HCT116 (cell line): ENCODE measurements at regions not wholly inside any gene's neighbourhood (a gene's known extent, or its start where the extent isn't known, plus 50 kb on each side); places are given as distances from the start of the nearest gene placed in this dataset.

ENCODE experiments used
- ATAC-seq: fragments of 200-7000 bp; cut with Tn5 transposase; 2 replicates; pipeline ENCODE4 v1.9.1; 2020; ENCODE audit warnings: mild to moderate bottlenecking, moderate library complexity
- BruUV-seq: library from RNA; stranded (reverse); fragments of 400-500 nt; replicated peaks from 2 replicates; lab custom pipeline; 2021; lab: Mats Ljungman, UMichigan
- CTCF ChIA-PET: fragments of 300-600 bp; sonication (Branson Sonifier 250); formaldehyde crosslinking; loops from one replicate; lab custom pipeline; 2021; ENCODE audit warnings: antibody characterized with exemption; lab: Charles Lee
- POLR2A ChIA-PET: fragments of 300-600, 350-600 bp; sonication (Branson Sonifier 250); formaldehyde crosslinking; loops from one replicate; lab custom pipeline; 2021; ENCODE audit warnings: antibody characterized with exemption; lab: Charles Lee
- RAD21 ChIA-PET, 2 experiments: fragments of 300-600 bp; sonication (Branson Sonifier 250); formaldehyde crosslinking; loops; one replicate each; lab custom pipeline; 2023; ENCODE audit warnings: low total read pairs in 2 of 2; ENCODE audit not compliant: uncharacterized antibody in 2 of 2, unreplicated experiment in 2 of 2, low non-redundant PET in 1 of 2; lab: Charles Lee
- DNase-seq: peaks from one replicate; pipeline ENCODE4 v3.0.0-alpha.2; 2010; ENCODE audit warnings: low read depth, low spot score
- H2AFZ ChIP-seq: fragments of 200-600 bp; shearing (Covaris generic), sonication (generic); 2 replicates; pipeline ENCODE4 v1.6.1; 2017; ENCODE audit warnings: low read depth, mixed run types, mixed read lengths, antibody characterized with exemption, low read length; ENCODE audit not compliant: poor library complexity, severe bottlenecking
- H3K27ac ChIP-seq: 2 replicates; pipeline ENCODE4 v1.5.1; 2012; ENCODE audit warnings: low read depth, low read length
- H3K27me3 ChIP-seq: fragments of 200-600 bp; sonication (generic); 2 replicates; pipeline ENCODE4 v1.6.1; 2016; ENCODE audit warnings: mixed run types, low read length, mixed read lengths; ENCODE audit not compliant: insufficient read depth
- H3K36me3 ChIP-seq, 2 experiments: fragments of 200-500 bp in 1 of 2; fragments of 200-600 bp in 1 of 2; sonication (Bioruptor generic) in 1 of 2; sonication (generic) in 1 of 2; 2 replicates each; pipeline versions ENCODE4 v1.5.1 to v1.6.1; 2014 to 2016; ENCODE audit warnings: low read length in 2 of 2, inconsistent platforms in 1 of 2, mixed read lengths in 1 of 2, mixed run types in 1 of 2; ENCODE audit not compliant: insufficient read depth in 2 of 2, control insufficient read depth in 1 of 2
- H3K4me1 ChIP-seq, 2 experiments: fragments of 200-600 bp in 1 of 2; sonication (generic) in 1 of 2; 2 replicates each; pipeline versions ENCODE4 v1.5.1 to v1.6.1; 2012 to 2017; ENCODE audit warnings: low read length in 2 of 2, inconsistent platforms in 1 of 2, mild to moderate bottlenecking in 1 of 2, mixed read lengths in 1 of 2, mixed run types in 1 of 2, moderate library complexity in 1 of 2; ENCODE audit not compliant: insufficient read depth in 2 of 2, control insufficient read depth in 1 of 2
- H3K4me2 ChIP-seq: fragments of 200-600 bp; sonication (generic); 2 replicates; pipeline ENCODE4 v1.6.1; 2017; ENCODE audit warnings: mixed run types, low read length, mixed read lengths
- H3K4me3 ChIP-seq, 2 experiments: fragments of 200-600 bp in 1 of 2; sonication (generic) in 1 of 2; replicated peaks in 1 of 2; 2 replicates each; pipeline ENCODE4 v1.5.1; 2011 to 2016; ENCODE audit warnings: low read length in 2 of 2, control low read depth in 1 of 2, low read depth in 1 of 2, mild to moderate bottlenecking in 1 of 2, mixed read lengths in 1 of 2, mixed run types in 1 of 2
- H3K79me2 ChIP-seq: fragments of 200-600 bp; sonication (generic); 2 replicates; pipeline ENCODE4 v1.6.1; 2017; ENCODE audit warnings: mild to moderate bottlenecking, mixed run types, low read length, moderate library complexity, mixed read lengths; ENCODE audit not compliant: insufficient read depth
- H3K9ac ChIP-seq: fragments of 200-600 bp; sonication (generic); 2 replicates; pipeline ENCODE4 v1.6.1; 2016; ENCODE audit warnings: low read length, mixed read lengths
- H3K9me2 ChIP-seq: fragments of 200-600 bp; sonication (generic), shearing (Covaris generic); 2 replicates; pipeline ENCODE4 v1.6.1; 2017; ENCODE audit warnings: mixed run types, mild to moderate bottlenecking, moderate library complexity; ENCODE audit not compliant: insufficient read depth
- H3K9me3 ChIP-seq, 2 experiments: fragments of 200-500 bp in 1 of 2; fragments of 200-600 bp in 1 of 2; sonication (Bioruptor generic) in 1 of 2; sonication (generic) in 1 of 2; 2 replicates each; pipeline ENCODE4 v1.6.1; 2014 to 2017; ENCODE audit warnings: low read length in 2 of 2, mixed read lengths in 2 of 2, inconsistent platforms in 1 of 2, low read depth in 1 of 2, mild to moderate bottlenecking in 1 of 2, mixed run types in 1 of 2, moderate library complexity in 1 of 2; ENCODE audit not compliant: control insufficient read depth in 1 of 2, insufficient read depth in 1 of 2
- H4K20me1 ChIP-seq: fragments of 200-600 bp; sonication (generic), shearing (Covaris generic); 2 replicates; pipeline ENCODE4 v1.6.1; 2017; ENCODE audit warnings: mixed run types, mild to moderate bottlenecking, moderate library complexity; ENCODE audit not compliant: insufficient read depth
- CBX3 ChIP-seq: IDR thresholded peaks from 2 replicates; pipeline ENCODE4 v1.6.1; 2012; ENCODE audit warnings: low read depth
- CEBPB ChIP-seq: IDR thresholded peaks from 2 replicates; pipeline ENCODE4 v1.6.1; 2012; ENCODE audit warnings: low read depth
- ELF1 ChIP-seq: IDR thresholded peaks from 2 replicates; pipeline ENCODE4 v1.6.1; 2012; ENCODE audit warnings: low read depth, borderline replicate concordance
- EZH2 ChIP-seq: fragments of 200-600 bp; sonication (generic); IDR thresholded peaks from 2 replicates; pipeline ENCODE4 v1.6.1; 2017; ENCODE audit warnings: antibody characterized with exemption, mixed run types
- EZH2phosphoT487 ChIP-seq: fragments of 200-600 bp; IDR thresholded peaks from 2 replicates; pipeline ENCODE4 v1.6.1; 2018; ENCODE audit warnings: antibody characterized with exemption, borderline replicate concordance
- FOSL1 ChIP-seq: IDR thresholded peaks from 2 replicates; pipeline ENCODE4 v1.6.1; 2012; ENCODE audit warnings: low read depth
- JUND ChIP-seq: IDR thresholded peaks from 2 replicates; pipeline ENCODE4 v1.6.1; 2012
- POLR2A ChIP-seq: IDR thresholded peaks from 2 replicates; pipeline ENCODE4 v1.7.0; 2011; ENCODE audit warnings: borderline replicate concordance; ENCODE audit not compliant: insufficient read depth, insufficient read length; ENCODE audit errors: extremely low read depth
- POLR2AphosphoS5 ChIP-seq: IDR thresholded peaks from 2 replicates; pipeline ENCODE4 v1.6.1; 2011; ENCODE audit warnings: mild to moderate bottlenecking, low read depth, low read length, moderate library complexity
- RAD21 ChIP-seq: IDR thresholded peaks from 2 replicates; pipeline ENCODE4 v1.6.1; 2012; ENCODE audit warnings: low read depth, mild to moderate bottlenecking
- SIN3A ChIP-seq: IDR thresholded peaks from 2 replicates; pipeline ENCODE4 v1.6.1; 2012; ENCODE audit warnings: low read depth
- SP1 ChIP-seq: IDR thresholded peaks from 2 replicates; pipeline ENCODE4 v1.6.1; 2012; ENCODE audit warnings: low read depth
- SRF ChIP-seq: IDR thresholded peaks from 2 replicates; pipeline ENCODE4 v1.6.1; 2012; ENCODE audit warnings: low read depth
- ZFX ChIP-seq: fragments of 450-650 bp; IDR thresholded peaks from 2 replicates; pipeline ENCODE4 v1.6.1; 2017
- ZNF274 ChIP-seq: fragments of 200-500 bp; sonication (Bioruptor generic); IDR thresholded peaks from 2 replicates; pipeline ENCODE4 v1.6.1; 2014; ENCODE audit warnings: mild to moderate bottlenecking, low read depth, low read length, inconsistent platforms
- intact Hi-C: fragments of 100-400 bp; cut with micrococcal nuclease; formaldehyde crosslinking; loops from 2 replicates; pipeline ENCODE4 v1.10.0; 2022
- TF ChIP-seq, protein P1 (sequence below), 3 experiments: fragments of 200-600 bp in 1 of 3; sonication (generic) in 1 of 3; IDR thresholded peaks in 2 of 3; conservative IDR thresholded peaks in 1 of 3; 2 replicates each; pipeline ENCODE4 v1.5.1; 2012 to 2017; ENCODE audit warnings: low read depth in 2 of 3, low read length in 2 of 3, antibody characterized with exemption in 1 of 3, borderline replicate concordance in 1 of 3, control low read depth in 1 of 3, mild to moderate bottlenecking in 1 of 3, mixed read lengths in 1 of 3, mixed run types in 1 of 3, moderate library complexity in 1 of 3; ENCODE audit not compliant: insufficient read depth in 1 of 3
- TF ChIP-seq, protein P2 (sequence below): IDR thresholded peaks from 2 replicates; pipeline ENCODE4 v1.6.1; 2012

DNA sequence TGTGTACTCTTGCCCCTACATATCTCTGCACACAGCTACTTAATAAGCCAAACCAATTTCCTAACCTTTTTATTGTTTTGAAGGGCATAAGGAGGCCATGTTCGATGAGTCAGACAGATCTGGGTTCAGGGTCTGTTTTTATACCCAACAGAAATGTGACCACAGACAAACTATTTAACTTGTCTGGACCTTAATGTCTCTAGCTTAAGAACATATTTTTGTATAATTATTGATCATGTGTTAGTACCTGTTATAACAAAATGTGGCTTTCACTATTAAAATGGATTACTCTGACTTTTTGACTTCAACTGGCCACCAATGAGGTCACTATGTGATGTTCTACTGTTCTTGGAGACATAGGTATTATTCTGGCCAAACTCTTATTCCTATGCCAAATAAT is 507.8 kb upstream of the USP24 start:
- H3K27me3 ChIP-seq = no peaks in the 10 kb centered on the region
- no peaks in the 10 kb centered on the region for H3K9me2 ChIP-seq
- no peak overlapping the region for H3K4me3 ChIP-seq
- DNase-seq (no peak), ATAC-seq (no peak)
- H3K27ac ChIP-seq = no peak overlapping the region
- no peaks in the 10 kb centered on the region for H3K36me3 ChIP-seq
- H3K9me3 ChIP-seq = no peaks in the 10 kb centered on the region
- no peak overlapping the region for H2AFZ ChIP-seq
- no TSS peak for BruUV-seq
- no peak overlapping the region for H3K4me2 ChIP-seq
- intact Hi-C loops = no loop called here
- ChIA-PET CTCF (no interaction called here), POLR2A (no interaction called here), RAD21 (no interaction called here)
- H4K20me1 ChIP-seq = no peaks in the 10 kb centered on the region
- H3K9ac ChIP-seq = no peak overlapping the region
- peaks cover 0 to 10% of the 10 kb centered on the region in 2 experiments; a peak in 2 of 4 replicates for H3K4me1 ChIP-seq
- TF ChIP-seq SP1 (no peak), CBX3 (no peak), RAD21 (no peak), SRF (no peak)
- TF ChIP-seq, protein P1, sequence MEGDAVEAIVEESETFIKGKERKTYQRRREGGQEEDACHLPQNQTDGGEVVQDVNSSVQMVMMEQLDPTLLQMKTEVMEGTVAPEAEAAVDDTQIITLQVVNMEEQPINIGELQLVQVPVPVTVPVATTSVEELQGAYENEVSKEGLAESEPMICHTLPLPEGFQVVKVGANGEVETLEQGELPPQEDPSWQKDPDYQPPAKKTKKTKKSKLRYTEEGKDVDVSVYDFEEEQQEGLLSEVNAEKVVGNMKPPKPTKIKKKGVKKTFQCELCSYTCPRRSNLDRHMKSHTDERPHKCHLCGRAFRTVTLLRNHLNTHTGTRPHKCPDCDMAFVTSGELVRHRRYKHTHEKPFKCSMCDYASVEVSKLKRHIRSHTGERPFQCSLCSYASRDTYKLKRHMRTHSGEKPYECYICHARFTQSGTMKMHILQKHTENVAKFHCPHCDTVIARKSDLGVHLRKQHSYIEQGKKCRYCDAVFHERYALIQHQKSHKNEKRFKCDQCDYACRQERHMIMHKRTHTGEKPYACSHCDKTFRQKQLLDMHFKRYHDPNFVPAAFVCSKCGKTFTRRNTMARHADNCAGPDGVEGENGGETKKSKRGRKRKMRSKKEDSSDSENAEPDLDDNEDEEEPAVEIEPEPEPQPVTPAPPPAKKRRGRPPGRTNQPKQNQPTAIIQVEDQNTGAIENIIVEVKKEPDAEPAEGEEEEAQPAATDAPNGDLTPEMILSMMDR (IDR thresholded peaks at IDR 0.05 in 2 of 3, conservative IDR thresholded peaks at IDR 0.05 in 1 of 3; ENCODE audit: borderline replicate concordance in 1 of 3, insufficient read depth in 1 of 3, low read depth in 2 of 3, low read length in 2 of 3) = no peak
- TF ChIP-seq, protein P2, sequence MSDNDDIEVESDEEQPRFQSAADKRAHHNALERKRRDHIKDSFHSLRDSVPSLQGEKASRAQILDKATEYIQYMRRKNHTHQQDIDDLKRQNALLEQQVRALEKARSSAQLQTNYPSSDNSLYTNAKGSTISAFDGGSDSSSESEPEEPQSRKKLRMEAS = no peak
- no peaks in the 10 kb centered on the region for H3K79me2 ChIP-seq

DNA sequence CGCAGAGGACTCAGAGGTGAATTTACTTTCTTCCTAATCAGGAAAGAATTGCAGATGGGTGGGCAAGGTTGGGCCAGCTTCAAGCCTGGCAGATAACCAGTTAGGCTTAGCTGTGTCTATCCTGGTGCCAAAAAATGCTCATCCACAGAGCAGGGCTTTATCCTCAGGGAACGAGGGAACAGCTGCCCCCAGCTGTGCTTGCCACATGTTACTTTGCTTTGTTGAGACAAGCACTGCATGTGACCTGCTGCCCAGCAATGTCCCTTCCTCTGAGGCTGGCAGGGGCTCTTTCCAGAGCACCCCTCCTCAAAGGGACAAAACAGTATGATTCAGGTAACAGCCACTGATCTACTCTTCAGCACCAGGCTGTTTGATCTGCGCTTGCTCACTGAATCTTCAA is 505.1 kb upstream of the USP24 start:
- TF ChIP-seq ZFX = no peak
- TF ChIP-seq ZNF274 = no peak
- TF ChIP-seq ELF1 = no peak
- TF ChIP-seq, protein P1 (IDR thresholded peaks at IDR 0.05 in 2 of 3, conservative IDR thresholded peaks at IDR 0.05 in 1 of 3; ENCODE audit: borderline replicate concordance in 1 of 3, insufficient read depth in 1 of 3, low read depth in 2 of 3, low read length in 2 of 3) = no peak
- TF ChIP-seq POLR2AphosphoS5 = no peak
- no peak for TF ChIP-seq CBX3
- TF ChIP-seq EZH2 = no peak
- no peak for TF ChIP-seq SP1
- no peak for TF ChIP-seq EZH2phosphoT487
- no peak for TF ChIP-seq FOSL1
- no peak for TF ChIP-seq CEBPB
- TF ChIP-seq POLR2A = no peak
- TF ChIP-seq SIN3A = no peak
- no peak for TF ChIP-seq JUND
- no peak overlapping the region for H3K4me2 ChIP-seq
- ChIA-PET POLR2A (no interaction called here), CTCF (no interaction called here), RAD21 (no interaction called here)
- no peaks in the 10 kb centered on the region for H3K4me1 ChIP-seq
- intact Hi-C loops = no loop called here
- no peak overlapping the region for H3K27ac ChIP-seq
- H3K9me2 ChIP-seq = no peaks in the 10 kb centered on the region
- DNase-seq = no peak
- H3K36me3 ChIP-seq = no peaks in the 10 kb centered on the region
- no peak for ATAC-seq
- no peaks in the 10 kb centered on the region for H3K79me2 ChIP-seq
- no peaks in the 10 kb centered on the region for H3K27me3 ChIP-seq
- no peak overlapping the region for H3K4me3 ChIP-seq
- no peaks in the 10 kb centered on the region for H3K9me3 ChIP-seq
- H2AFZ ChIP-seq = no peak overlapping the region
- BruUV-seq = no TSS peak
- H3K9ac ChIP-seq = no peak overlapping the region
- no peaks in the 10 kb centered on the region for H4K20me1 ChIP-seq
